Thyroid gland (tissue), 4 donors: ENCODE measurements at regions not wholly inside any gene's neighbourhood (a gene's known extent, or its start where the extent isn't known, plus 50 kb on each side); places are given as distances from the start of the nearest gene placed in this dataset.

Experiments
- CTCF ChIP-seq, 6 experiments: fragments of 200-600 bp in 3 of 6; fragments of 450-650 bp in 3 of 6; sonication (generic) in 3 of 6; IDR thresholded peaks; one replicate each; pipeline ENCODE4 v1.5.1; 2016 to 2019; ENCODE audit warnings: antibody characterized with exemption in 6 of 6, mild to moderate bottlenecking in 2 of 6, inconsistent platforms in 1 of 6, moderate library complexity in 1 of 6
- POLR2A ChIP-seq, 2 donors: fragments of 450-650 bp; IDR thresholded peaks; one replicate each; pipeline ENCODE4 v1.6.1; 2017; ENCODE audit warnings: antibody characterized with exemption in 2 of 2, mild to moderate bottlenecking in 2 of 2, moderate library complexity in 1 of 2

- TF ChIP-seq CTCF (IDR thresholded peaks at IDR 0.05) (peak in 5 of 6 experiments; percentile 47 to 88 (median 78)), POLR2A (IDR thresholded peaks at IDR 0.05) (no peak)
Observed at GRCh38 chr9:87336914-87337333, 160.7 kb upstream of the DAPK1 start.
